ENCODE measurements at regions not wholly inside any gene's neighbourhood (a gene's known extent, or its start where the extent isn't known, plus 50 kb on each side); places are given as distances from the start of the nearest gene placed in this dataset.

DNA sequence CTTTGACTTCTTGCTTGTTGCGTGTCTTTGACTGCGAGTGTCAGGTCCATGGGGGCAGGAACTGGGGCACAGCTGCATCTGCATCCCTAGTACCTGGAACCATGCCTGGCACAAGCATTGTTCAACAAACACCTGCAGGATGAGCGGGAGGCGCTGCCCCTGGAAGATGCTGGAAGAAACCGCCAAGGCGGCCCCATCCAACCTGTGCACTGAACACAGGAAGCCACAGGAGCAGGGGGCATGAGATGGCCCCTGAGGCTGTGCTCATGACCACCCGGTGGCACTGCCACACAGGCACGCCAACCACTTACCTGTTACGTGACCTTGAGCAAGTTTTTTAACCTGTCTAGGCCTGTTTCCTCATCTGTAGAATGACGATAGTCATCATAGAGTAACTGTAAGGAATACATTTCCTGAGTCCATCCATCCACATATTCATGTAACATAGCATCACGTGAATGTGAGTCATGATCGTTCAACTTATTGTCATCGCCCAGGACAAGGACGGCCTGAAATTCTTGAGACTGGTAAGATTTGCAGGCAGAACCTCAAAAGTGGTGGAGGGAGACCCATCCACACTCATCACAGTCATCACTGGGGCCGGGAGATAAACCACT is 374.2 kb downstream of the PREX1 start:
- TF ChIP-seq, protein P1, sequence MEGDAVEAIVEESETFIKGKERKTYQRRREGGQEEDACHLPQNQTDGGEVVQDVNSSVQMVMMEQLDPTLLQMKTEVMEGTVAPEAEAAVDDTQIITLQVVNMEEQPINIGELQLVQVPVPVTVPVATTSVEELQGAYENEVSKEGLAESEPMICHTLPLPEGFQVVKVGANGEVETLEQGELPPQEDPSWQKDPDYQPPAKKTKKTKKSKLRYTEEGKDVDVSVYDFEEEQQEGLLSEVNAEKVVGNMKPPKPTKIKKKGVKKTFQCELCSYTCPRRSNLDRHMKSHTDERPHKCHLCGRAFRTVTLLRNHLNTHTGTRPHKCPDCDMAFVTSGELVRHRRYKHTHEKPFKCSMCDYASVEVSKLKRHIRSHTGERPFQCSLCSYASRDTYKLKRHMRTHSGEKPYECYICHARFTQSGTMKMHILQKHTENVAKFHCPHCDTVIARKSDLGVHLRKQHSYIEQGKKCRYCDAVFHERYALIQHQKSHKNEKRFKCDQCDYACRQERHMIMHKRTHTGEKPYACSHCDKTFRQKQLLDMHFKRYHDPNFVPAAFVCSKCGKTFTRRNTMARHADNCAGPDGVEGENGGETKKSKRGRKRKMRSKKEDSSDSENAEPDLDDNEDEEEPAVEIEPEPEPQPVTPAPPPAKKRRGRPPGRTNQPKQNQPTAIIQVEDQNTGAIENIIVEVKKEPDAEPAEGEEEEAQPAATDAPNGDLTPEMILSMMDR (IDR thresholded peaks at IDR 0.05): no peak
- TF ChIP-seq ZNF416 (CRISPR knock-in tag; IDR thresholded peaks at IDR 0.05): no peak
- no peak for TF ChIP-seq SP1 (CRISPR knock-in tag; conservative IDR thresholded peaks at IDR 0.05)
- TF ChIP-seq, protein P2, sequence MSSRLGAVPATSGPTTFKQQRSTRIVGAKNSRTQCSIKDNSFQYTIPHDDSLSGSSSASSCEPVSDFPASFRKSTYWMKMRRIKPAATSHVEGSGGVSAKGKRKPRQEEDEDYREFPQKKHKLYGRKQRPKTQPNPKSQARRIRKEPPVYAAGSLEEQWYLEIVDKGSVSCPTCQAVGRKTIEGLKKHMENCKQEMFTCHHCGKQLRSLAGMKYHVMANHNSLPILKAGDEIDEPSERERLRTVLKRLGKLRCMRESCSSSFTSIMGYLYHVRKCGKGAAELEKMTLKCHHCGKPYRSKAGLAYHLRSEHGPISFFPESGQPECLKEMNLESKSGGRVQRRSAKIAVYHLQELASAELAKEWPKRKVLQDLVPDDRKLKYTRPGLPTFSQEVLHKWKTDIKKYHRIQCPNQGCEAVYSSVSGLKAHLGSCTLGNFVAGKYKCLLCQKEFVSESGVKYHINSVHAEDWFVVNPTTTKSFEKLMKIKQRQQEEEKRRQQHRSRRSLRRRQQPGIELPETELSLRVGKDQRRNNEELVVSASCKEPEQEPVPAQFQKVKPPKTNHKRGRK (CRISPR knock-in tag; IDR thresholded peaks at IDR 0.05; ENCODE audit: borderline replicate concordance): no peak
- no peak for TF ChIP-seq SOX15 (CRISPR knock-in tag; IDR thresholded peaks at IDR 0.05)
- no peak for TF ChIP-seq FOXP1 (CRISPR knock-in tag; IDR thresholded peaks at IDR 0.05; ENCODE audit: borderline replicate concordance)
- no peak for TF ChIP-seq NFYB (CRISPR knock-in tag; conservative IDR thresholded peaks at IDR 0.05; ENCODE audit: low read depth)
- no peak for TF ChIP-seq FOXK1 (CRISPR knock-in tag; IDR thresholded peaks at IDR 0.05)
